Dendritic cell treated with granulocyte-macrophage colony-stimulating factor and Interleukin-4, amounts not matched to agents 40 ng/mL and 50 ng/mL, for 4 days (primary cell): ENCODE measurements at regions not wholly inside any gene's neighbourhood (a gene's known extent, or its start where the extent isn't known, plus 50 kb on each side); places are given as distances from the start of the nearest gene placed in this dataset.
"Not testable (repeated sequence)": the region's sequence is repeated elsewhere in the genome, so short reads cannot be mapped to it uniquely, and the experiment has no call there.

Experiments
- H3K27ac Mint-ChIP-seq: one replicate; pipeline ENCODE4 v1.8.0; 2022; ENCODE audit warnings: mild to moderate bottlenecking, mixed read lengths
- H3K27me3 Mint-ChIP-seq: one replicate; pipeline ENCODE4 v1.8.0; 2022; ENCODE audit warnings: mild to moderate bottlenecking, mixed read lengths
- H3K36me3 Mint-ChIP-seq: one replicate; pipeline ENCODE4 v1.8.0; 2022; ENCODE audit warnings: low read depth, mixed read lengths
- H3K4me1 Mint-ChIP-seq: one replicate; pipeline ENCODE4 v1.8.0; 2022; ENCODE audit warnings: low read depth, mixed read lengths
- H3K4me3 Mint-ChIP-seq: one replicate; pipeline ENCODE4 v1.8.0; 2022; ENCODE audit warnings: mild to moderate bottlenecking, moderate library complexity, mixed read lengths
- H3K9me3 Mint-ChIP-seq: one replicate; pipeline ENCODE4 v1.8.0; 2022; ENCODE audit warnings: mixed read lengths
- intact Hi-C: fragments of 100-400 bp; cut with micrococcal nuclease; formaldehyde crosslinking; loops from one replicate; pipeline ENCODE4 v1.15.0; 2022

- intact Hi-C loops = no loop called here
- no peak overlapping the region for H3K4me3 Mint-ChIP-seq
- H3K9me3 Mint-ChIP-seq = peaks cover 44% of the 10 kb centered on the region
- H3K36me3 Mint-ChIP-seq = no peaks in the 10 kb centered on the region
- H3K27me3 Mint-ChIP-seq = no peaks in the 10 kb centered on the region
- H3K4me1 Mint-ChIP-seq = no peaks in the 10 kb centered on the region
- no peak overlapping the region for H3K27ac Mint-ChIP-seq
Measured at GRCh38 chr19:23547816-23548430, 139.1 kb downstream of the ZNF675 start.

- Mint-ChIP-seq H3K4me3 (no peak overlapping the region), H3K4me1 (no peaks in the 10 kb centered on the region), H3K27me3 (no peaks in the 10 kb centered on the region), H3K27ac (no peak overlapping the region), H3K9me3 (peaks cover 46% of the 10 kb centered on the region), H3K36me3 (no peaks in the 10 kb centered on the region)
- intact Hi-C loops = no loop called here
Measured at GRCh38 chr19:23547156-23547555, 139.9 kb downstream of the ZNF675 start.

GRCh38 chr19:23543351-23543750, 143.7 kb downstream of the ZNF675 start:
- H3K4me3 Mint-ChIP-seq = no peak overlapping the region
- peaks cover 80% of the 10 kb centered on the region for H3K9me3 Mint-ChIP-seq
- no peak overlapping the region for H3K27ac Mint-ChIP-seq
- H3K4me1 Mint-ChIP-seq = no peaks in the 10 kb centered on the region
- H3K36me3 Mint-ChIP-seq = no peaks in the 10 kb centered on the region
- intact Hi-C loops = no loop called here
- no peaks in the 10 kb centered on the region for H3K27me3 Mint-ChIP-seq

GRCh38 chr19:23542562-23542961, 144.4 kb downstream of the ZNF675 start:
- Mint-ChIP-seq H3K36me3 (no peaks in the 10 kb centered on the region), H3K4me1 (no peaks in the 10 kb centered on the region), H3K27ac (no peak overlapping the region), H3K9me3 (peaks cover 80% of the 10 kb centered on the region), H3K27me3 (no peaks in the 10 kb centered on the region), H3K4me3 (no peak overlapping the region)
- intact Hi-C loops = no loop called here

GRCh38 chr19:23541991-23542390, 145.0 kb downstream of the ZNF675 start:
- H3K4me3 Mint-ChIP-seq = no peak overlapping the region
- H3K27me3 Mint-ChIP-seq = no peaks in the 10 kb centered on the region
- no peak overlapping the region for H3K27ac Mint-ChIP-seq
- intact Hi-C loops = no loop called here
- peaks cover 76% of the 10 kb centered on the region for H3K9me3 Mint-ChIP-seq
- no peaks in the 10 kb centered on the region for H3K4me1 Mint-ChIP-seq
- no peaks in the 10 kb centered on the region for H3K36me3 Mint-ChIP-seq

- H3K9me3 Mint-ChIP-seq = peaks cover 85% of the 10 kb centered on the region
- H3K4me3 Mint-ChIP-seq, H3K4me1 Mint-ChIP-seq, intact Hi-C loops, H3K36me3 Mint-ChIP-seq, H3K27me3 Mint-ChIP-seq, H3K27ac Mint-ChIP-seq: not testable (repeated sequence)
Measured at GRCh38 chr19:23540180-23540579, 144.9 kb upstream of the ZNF91 start.

- Mint-ChIP-seq H3K4me1 (no peaks in the 10 kb centered on the region), H3K27me3 (no peaks in the 10 kb centered on the region), H3K36me3 (no peaks in the 10 kb centered on the region), H3K4me3 (no peak overlapping the region), H3K9me3 (peaks cover 85% of the 10 kb centered on the region), H3K27ac (no peak overlapping the region)
- intact Hi-C loops = no loop called here
Measured at GRCh38 chr19:23539499-23539898, 144.2 kb upstream of the ZNF91 start.

GRCh38 chr19:23537136-23537535, 141.9 kb upstream of the ZNF91 start:
- H3K4me1 Mint-ChIP-seq, H3K27ac Mint-ChIP-seq, H3K27me3 Mint-ChIP-seq, H3K36me3 Mint-ChIP-seq, H3K4me3 Mint-ChIP-seq, intact Hi-C loops: not testable (repeated sequence)
- H3K9me3 Mint-ChIP-seq = peaks cover 86% of the 10 kb centered on the region

GRCh38 chr19:23536341-23536740, 141.1 kb upstream of the ZNF91 start:
- H3K4me3 Mint-ChIP-seq, H3K4me1 Mint-ChIP-seq, intact Hi-C loops, H3K27me3 Mint-ChIP-seq, H3K36me3 Mint-ChIP-seq, H3K27ac Mint-ChIP-seq: not testable (repeated sequence)
- peaks cover 86% of the 10 kb centered on the region for H3K9me3 Mint-ChIP-seq

GRCh38 chr19:23535901-23536300, 140.6 kb upstream of the ZNF91 start:
- H3K27me3 Mint-ChIP-seq, H3K36me3 Mint-ChIP-seq, H3K27ac Mint-ChIP-seq, intact Hi-C loops, H3K4me3 Mint-ChIP-seq, H3K4me1 Mint-ChIP-seq: not testable (repeated sequence)
- peaks cover 86% of the 10 kb centered on the region for H3K9me3 Mint-ChIP-seq

GRCh38 chr19:23533441-23533840, 138.2 kb upstream of the ZNF91 start:
- H3K27me3 Mint-ChIP-seq, H3K27ac Mint-ChIP-seq, H3K4me3 Mint-ChIP-seq, H3K4me1 Mint-ChIP-seq, intact Hi-C loops, H3K36me3 Mint-ChIP-seq: not testable (repeated sequence)
- peaks cover 88% of the 10 kb centered on the region for H3K9me3 Mint-ChIP-seq

GRCh38 chr19:23531976-23532375, 136.7 kb upstream of the ZNF91 start:
- intact Hi-C loops = no loop called here
- Mint-ChIP-seq H3K36me3 (no peaks in the 10 kb centered on the region), H3K4me3 (no peak overlapping the region), H3K27ac (no peak overlapping the region), H3K27me3 (no peaks in the 10 kb centered on the region), H3K4me1 (no peaks in the 10 kb centered on the region), H3K9me3 (peaks cover 91% of the 10 kb centered on the region)

GRCh38 chr19:23531231-23531790, 136.0 kb upstream of the ZNF91 start:
- Mint-ChIP-seq H3K36me3 (no peaks in the 10 kb centered on the region), H3K9me3 (peaks cover 88% of the 10 kb centered on the region), H3K27me3 (no peaks in the 10 kb centered on the region), H3K27ac (no peak overlapping the region), H3K4me3 (no peak overlapping the region), H3K4me1 (no peaks in the 10 kb centered on the region)
- intact Hi-C loops = no loop called here

GRCh38 chr19:23528376-23528775, 133.1 kb upstream of the ZNF91 start:
- Mint-ChIP-seq H3K4me1 (no peaks in the 10 kb centered on the region), H3K9me3 (peaks cover 84% of the 10 kb centered on the region), H3K36me3 (no peaks in the 10 kb centered on the region), H3K4me3 (no peak overlapping the region), H3K27ac (no peak overlapping the region), H3K27me3 (no peaks in the 10 kb centered on the region)
- intact Hi-C loops = no loop called here

GRCh38 chr19:23527797-23528196, 132.5 kb upstream of the ZNF91 start:
- Mint-ChIP-seq H3K4me3 (no peak overlapping the region), H3K36me3 (no peaks in the 10 kb centered on the region), H3K9me3 (peaks cover 84% of the 10 kb centered on the region), H3K27me3 (no peaks in the 10 kb centered on the region), H3K27ac (no peak overlapping the region), H3K4me1 (no peaks in the 10 kb centered on the region)
- intact Hi-C loops = no loop called here
